Dermis blood vessel endothelial cell (primary cell): ENCODE measurements at regions not wholly inside any gene's neighbourhood (a gene's known extent, or its start where the extent isn't known, plus 50 kb on each side); places are given as distances from the start of the nearest gene placed in this dataset.

ENCODE experiments used
- DNase-seq: peaks from one replicate; pipeline ENCODE4 v3.0.0; 2010

DNA sequence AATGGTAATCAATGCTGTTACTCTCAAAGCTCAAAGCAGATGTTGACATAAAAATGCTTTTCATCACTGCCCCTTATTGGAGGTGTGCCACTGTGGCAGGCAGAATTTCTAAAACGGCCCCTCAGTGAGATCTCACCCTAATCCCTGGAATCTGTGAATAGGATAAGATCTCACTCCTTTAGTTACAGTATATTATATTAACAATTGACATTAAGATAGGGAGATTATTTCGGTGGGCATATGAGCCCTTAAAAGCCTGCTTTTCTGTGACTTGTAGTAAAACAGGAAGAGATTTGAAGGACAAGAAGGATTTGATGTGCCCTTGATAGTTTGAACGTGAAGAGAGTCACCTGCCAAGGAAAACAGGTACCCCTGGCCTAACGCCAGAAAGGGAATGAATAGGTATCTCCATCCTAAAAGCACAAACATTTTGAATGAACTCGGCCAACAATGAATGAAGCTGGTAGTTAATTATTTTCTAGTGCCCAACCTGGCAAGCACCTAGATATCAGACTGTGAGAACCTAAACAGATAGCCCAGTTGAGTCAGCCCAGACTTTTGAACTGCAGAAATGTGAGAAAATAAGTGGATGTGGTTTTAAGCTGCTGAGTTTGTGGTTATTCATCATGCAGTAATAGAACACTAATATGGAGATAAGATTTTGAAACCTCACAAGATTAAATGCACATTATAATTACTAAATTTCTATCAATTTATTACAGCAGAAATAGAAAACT, 881.6 kb downstream of the PCDH18 start:
- DNase-seq, result no peak

DNA sequence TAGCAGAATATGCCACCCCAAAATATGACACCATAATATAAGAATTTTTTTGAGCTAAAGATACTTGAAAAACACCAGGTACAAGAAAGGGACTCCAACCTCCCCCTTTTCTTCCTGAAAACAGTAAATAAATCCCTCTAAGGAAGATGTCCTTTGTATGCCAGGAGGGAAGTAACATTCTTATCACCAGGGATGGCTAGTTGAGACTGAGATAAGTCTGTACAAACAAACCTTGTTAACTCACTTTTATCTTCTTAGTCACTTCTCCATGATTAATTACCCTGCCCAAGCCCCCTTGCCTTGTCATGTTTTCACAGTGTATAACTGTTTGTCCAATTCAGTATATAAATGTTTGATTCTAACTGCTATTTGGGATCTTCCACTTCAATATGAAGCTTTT, 888.0 kb downstream of the PCDH18 start:
- DNase-seq, result no peak

DNA sequence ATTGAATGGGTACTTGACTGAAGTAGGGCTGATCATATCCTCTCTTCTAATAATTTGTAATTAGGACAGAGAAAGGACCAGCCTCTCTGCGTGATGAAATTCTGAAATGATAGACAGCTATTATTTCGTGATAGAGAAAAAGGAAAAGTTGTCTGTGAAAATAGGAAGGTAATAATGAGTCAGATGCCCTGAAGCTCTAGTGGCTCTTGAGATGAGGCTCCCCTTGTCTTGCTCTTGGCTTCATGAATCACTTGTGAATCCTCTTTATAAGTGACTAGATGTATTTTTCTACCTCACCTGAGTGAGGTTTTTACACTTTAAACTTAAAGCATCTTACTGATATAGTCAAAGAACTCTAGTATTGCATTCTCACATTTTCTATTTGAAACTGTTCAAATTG, 888.9 kb downstream of the PCDH18 start:
- no peak for DNase-seq

DNA sequence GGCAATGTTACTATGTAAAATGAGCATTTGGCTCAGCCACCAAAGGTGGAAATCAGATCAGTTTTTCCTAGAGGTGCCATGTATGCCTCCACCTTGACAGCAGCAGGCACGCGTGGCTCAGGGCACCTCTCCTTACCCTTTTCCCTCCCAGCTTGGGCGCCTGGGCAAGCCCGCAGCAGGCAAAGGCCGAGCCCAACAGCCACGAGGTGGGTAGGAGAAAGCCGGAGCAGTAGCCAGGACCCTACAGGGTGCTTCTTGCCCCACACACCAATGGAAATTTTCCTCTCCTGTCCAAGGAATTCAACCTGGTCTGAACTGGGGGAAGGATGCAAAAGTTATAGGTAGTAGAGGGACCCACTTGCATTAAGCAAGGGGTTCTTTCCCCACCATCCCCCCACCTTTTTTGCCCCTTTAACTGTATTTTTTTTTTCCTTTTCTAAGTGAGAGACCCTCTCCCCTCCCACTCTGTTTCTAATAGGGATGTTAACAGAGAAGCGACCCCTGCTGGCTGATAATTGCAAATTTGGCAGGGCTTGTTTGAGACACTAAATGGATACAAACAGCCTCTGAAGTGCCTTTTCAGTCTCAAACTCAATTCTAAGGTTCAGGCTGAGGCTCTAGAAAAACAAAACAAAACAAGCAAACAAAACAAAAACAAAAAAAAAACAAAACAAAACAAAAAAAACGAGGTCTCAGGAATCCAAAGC, 895.1 kb downstream of the PCDH18 start:
- peak; percentile 45 for DNase-seq

DNA sequence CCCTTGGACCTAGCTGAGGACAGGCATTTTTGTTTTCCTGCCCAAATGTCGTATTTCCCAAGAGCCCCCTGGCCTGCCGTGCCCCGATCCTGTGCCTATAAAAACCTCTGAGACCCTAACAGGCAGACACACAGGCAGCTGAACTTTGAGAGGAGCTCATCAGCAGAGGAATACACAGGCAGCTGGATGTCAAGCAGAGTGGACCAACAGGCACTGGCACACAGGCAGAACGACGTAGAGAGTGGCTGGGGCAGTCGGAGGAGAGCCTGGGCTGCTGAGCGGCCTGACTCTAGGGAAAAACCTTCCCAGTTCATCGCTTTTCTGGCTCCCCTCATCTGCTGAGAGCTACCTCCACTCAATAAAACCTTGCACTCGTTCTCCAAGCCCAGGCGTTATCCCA, 896.1 kb downstream of the PCDH18 start:
- no peak for DNase-seq

DNA sequence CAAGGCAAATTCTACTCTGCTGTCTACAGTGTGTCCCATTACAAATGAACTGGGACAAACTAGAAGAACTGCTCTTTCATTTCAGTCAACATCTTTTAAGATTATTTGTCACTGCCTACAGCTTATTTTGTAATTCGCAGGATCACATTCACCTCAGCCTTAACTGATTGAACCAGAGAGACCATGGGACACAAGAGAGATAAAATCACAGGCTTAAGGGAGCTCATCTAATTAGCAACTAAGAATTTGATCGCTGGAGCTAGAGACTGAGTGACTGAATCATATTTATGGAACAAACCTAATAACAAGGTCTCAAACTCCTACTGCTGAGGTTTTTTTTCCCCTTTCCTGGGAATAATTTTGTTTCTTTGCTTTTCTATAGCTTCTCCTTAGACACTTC, 898.2 kb downstream of the PCDH18 start:
- no peak for DNase-seq

DNA sequence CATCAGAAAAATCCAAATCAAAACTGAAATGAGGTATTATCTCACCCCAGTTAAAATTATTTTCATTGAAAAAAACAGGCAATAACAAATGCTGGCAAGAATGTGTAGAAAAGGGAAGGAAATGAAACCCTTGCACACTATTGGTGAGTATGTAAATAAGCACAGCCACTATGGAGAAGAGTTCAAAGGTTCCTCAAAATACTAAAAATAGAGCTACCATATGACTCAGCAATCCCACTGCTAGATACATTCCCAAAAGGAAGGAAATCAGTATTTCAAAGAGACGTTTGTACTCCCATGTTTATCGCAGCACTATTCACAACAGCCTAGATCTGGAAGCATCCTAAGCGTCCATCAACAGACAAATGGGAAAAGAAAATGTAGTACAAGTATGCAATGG, 932.4 kb downstream of the PCDH18 start:
- DNase-seq, result no peak

DNA sequence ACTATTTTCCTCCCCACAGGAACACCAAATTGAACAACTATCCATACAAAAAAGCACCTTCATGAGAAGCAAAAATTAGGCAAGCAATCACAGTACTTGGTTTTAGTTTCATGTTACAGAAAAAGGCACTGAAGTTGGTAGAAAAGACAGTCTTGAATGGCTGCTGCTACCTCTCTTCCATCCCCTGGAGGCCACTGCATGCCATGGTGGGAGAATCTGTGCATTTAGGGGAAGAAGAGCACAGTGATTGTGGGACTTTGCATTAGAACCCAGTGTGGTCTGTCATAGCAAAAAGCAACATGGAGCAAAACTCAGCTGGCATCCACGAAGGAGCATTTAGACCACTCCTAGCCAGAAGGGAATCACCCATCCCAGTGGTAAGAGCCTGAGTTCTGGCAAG, 941.9 kb downstream of the PCDH18 start:
- DNase-seq, result no peak

DNA sequence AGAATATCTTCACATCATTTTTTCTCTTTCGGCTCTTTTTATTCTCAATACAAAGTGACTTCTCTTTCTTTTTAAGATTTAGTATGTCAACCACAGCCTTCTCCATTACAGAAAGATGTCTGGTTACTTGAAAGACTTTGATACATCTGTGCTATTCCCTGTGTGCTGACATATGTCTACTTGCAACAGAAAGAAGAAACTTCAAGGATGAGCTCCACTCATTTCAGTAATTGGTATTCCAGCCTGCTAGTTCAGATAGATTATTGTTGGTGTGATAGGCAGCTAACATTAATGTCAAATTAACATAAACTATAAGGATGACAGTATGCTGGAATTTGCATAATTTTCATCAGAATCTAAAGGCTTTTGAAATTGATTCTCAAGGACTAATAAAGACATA, 948.7 kb downstream of the PCDH18 start:
- no peak for DNase-seq

DNA sequence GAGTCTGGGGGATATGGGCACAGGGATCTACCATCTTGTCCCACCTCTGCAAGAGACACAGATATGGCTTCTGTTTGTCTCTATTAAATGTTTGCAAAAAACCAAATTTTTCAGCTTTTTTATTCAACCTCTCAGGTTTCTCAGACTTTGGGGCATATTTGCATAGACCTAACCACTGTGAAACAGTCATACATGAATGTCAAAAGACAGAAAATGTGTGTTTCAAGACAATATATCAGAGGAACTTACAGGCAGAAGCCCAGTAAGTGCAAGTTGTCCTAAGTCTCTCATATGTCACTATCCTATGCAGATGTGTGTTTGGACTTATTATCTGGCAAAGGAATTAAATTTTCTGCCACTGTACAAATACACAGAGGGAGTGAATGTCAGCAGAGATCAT, 951.2 kb downstream of the PCDH18 start:
- DNase-seq, result no peak

DNA sequence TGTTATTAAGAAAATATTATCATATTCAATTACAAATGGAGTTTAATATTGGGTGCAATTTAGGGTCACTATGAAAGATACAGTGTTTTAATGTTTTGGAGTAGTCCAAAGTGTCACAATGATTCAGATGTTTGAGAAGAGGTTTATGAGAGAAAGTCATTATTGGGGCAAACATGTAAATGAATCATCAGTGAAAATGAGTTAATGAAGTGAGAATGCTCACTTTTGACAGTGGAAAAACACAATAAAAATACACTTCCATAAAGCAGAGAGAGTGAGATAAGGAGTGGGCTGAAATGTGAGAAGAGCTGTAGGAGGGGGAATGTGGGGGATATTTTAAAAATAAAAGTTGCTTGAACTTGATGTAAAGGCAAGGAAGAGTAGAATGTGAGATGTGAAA, 957.1 kb downstream of the PCDH18 start:
- DNase-seq, result no peak

DNA sequence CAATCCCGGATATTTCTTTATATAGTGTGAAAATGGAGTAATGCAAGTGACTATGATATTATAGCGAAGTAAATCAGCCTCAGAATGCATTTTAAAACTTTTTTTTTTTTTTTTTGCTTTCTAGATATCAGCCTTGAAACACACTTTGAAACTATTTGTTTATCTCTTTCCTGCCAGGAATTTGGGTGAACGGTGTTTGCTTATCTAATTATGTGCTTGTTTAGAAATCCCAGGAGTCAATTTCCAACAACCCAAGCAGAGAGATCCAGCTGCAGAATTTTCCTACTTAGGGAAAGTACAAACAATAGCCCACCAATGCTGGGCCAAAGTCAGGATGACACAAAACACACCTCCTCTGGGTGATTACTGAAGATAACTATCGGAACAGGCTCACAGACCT, 958.8 kb downstream of the PCDH18 start:
- DNase-seq, result no peak

DNA sequence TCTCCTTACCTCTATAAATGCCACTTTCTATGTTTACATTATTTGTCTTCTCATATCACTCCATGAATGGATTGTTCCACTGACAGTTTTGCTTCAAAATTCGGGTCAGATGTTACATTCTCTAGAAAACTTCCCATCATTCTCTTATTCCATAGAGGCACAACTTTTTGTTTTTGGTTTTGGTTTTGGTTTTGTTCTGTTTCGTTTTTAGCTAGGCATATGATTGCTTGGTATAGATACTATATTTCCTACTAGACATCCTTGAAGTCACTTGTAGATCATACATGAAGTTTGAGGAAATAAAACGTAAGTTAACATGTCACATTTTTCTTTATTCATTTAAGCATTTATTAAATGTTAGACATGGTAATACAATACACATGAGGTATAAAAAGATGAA, 961.0 kb downstream of the PCDH18 start:
- DNase-seq, result no peak

DNA sequence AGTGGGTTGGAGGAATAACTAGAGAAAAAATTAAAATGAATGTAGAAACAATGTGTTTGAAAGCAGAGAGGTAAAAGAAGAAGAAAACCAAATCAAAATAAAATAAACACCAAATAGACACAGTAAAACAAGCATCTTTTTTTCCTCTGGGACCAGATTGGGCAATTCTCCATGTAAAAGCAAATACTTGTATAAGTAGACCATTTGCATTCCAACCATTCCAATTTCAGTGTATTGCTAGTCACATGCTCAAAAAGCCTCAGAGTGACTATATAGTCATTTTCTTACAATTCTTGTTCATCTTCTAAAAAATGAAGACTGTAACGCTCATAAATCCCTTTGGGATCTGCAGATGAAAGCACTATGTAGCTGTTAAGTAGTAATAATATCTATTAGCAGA, 969.5 kb downstream of the PCDH18 start:
- DNase-seq, result no peak

DNA sequence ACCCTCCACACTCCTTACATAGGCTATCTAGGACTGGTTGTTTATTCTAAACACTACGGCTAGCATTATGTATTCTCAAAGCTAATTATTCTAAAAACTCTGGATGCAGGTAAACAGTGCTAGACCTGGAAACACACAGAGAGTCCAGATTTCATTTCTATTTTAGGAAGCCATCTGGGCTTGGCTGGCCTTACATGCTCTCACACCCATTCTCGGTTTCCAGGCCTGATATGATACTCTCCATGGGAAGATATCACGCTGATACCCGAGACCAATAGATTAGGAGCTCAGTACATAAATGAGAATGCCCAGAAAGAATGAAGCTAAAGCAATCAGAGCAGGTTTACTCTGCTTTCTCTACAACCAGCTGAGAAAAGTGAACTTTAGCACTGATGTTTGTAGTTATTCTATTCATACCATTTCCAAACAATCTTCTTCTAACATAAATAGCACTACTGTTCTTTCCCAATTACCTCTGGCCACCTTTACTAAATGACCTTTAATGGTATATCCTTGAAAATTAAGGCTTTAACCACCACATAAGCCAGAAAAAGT, 973.3 kb downstream of the PCDH18 start:
- DNase-seq, result no peak

DNA sequence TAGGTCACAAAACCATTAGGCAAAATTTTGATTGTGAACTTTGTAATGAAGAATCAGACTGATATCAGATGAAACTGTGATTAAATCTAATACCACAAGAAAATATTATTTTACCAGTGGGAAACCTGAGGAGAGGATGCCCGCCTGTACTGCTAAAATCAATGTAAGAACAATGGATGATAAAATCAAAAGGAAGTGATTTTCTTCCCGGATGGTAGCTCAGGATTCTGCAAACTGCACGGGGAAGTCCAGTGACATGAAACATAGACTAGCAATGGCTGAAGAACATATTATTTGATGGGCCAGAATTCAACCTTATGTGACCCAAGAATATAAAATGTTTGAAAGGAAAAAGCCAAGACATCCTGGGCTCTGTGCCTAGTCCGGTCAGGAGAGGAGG, 974.9 kb downstream of the PCDH18 start:
- peak; percentile 49 for DNase-seq

DNA sequence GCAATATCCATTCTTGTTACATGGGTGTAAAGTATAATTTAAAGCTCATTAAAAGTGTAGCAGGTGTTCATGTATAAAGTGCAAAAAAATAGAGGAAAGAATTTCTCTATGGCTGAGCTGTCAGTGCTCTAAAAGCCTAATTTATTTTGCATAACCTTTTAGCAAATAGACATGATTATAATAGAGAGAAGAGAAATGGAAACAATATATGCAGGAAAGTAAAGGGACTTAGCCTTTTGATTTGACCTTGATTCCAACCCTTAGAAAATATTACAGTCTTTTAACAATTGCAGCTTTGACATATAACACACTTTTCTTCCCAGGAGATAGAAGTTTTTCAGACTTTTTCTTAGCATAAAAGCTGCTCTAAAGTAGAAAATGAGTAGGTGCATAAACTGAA, 978.3 kb downstream of the PCDH18 start:
- DNase-seq, result no peak

DNA sequence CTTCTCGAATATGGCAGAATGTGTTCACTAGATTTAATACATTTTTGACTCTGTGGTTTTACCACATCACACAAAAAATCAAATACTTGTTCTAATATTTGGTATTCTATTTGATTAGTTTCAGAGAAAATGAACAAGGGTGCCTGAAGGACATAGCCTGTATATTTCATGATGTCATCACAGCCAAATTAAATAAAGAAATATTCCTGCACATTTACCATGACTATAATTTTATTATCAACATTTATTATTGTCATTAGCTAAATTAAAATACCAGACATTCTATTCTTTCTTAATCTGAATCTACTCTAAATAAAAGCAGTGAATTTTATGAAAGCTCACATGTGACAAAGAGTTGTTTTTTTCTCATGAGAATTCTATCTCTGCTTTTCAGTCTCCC, 980.5 kb downstream of the PCDH18 start:
- DNase-seq, result no peak

DNA sequence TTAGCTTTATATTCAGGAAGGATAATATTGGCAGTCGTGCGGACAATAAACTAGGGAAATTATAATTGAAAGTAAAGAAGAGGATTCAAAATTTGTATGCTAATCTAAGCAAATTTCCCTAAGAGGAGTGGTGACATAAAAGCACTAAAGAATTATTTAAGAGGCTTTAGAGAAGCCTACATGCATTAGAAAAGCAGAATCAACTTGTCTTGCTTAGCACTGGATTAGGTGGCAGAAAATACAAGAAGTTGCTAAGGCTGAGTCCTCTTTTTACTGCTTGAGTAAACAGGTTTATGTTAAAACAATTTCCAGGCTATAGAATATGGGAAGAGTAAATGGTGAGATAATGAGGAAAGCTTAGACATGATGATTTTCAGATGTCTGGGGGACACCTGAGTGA, 991.5 kb downstream of the PCDH18 start:
- no peak for DNase-seq

DNA sequence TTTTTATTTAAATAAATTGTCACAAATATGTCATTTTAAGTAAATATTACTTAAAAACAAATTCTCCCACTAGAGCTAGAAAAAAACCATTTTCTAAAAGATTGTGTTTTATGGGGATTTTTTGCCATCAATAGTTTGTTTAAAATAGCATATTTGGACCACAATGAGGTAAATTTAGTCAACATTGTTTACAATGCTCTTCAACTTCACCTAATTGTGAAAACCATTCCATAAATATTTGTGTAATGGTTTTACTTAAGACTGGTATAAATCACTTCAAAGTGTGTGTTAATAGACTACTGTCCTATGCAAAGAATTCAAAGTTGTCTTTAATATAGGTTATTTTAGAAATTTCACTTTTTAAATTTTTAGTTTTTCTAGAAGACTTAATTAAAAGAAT, 1004.2 kb downstream of the PCDH18 start:
- DNase-seq, result no peak

DNA sequence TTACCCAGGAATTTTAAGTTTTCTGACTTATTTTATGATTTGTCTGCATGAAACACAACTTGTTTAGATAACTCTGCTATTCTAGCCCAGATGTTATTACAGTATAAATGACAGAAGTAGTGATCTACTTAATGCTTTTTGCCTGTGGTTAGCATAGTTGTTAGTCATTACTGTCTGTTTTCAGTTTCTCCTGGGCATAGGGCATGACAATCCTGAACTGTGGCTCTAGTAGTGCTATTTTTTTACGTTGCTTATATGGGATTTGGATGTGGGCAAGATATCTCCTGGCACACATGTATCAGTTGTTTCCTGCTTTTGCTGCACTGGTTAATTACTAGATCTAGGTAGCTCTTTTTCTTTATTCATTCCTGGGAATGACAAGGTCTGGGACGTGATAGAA, 1005.8 kb downstream of the PCDH18 start:
- DNase-seq, result peak; percentile 8

DNA sequence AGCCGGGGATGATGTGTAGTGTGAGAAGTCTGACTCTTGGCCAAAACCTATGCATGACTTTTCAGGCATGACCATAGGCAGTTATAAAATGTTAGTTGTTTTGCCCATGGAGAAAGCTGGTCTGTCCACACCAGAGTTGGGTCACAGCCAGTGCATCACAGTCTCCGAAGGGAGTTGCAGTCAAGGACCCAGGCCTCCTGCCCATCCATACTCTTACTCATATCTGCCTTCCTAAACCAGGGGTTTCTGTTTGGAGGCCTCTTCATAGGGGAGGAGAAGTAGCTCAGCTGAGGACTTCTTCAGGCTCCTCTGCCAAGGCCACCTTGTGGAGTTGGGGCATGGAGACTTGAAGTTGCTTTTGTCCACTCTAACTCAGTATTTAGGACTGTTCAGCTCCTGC, 1008.3 kb downstream of the PCDH18 start:
- DNase-seq, result no peak

DNA sequence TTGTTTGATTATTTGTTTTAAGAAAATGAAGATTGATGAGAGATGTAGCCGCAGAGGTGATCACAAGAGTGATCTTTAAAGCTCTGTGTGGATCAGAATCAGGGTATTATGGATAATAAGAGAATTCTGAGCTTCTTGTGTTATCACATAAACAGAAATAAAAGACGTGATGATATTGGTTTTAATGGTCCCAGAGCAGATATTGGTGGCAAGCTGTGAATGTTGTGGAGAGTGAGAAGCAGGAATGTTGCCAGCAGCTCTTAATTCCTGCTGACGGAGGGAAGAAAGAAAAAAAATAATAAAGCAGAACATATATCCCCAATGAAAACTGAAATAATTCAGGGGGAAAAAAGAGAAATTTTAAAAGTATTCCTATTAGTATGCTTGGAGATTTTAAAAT, 1015.9 kb downstream of the PCDH18 start:
- DNase-seq, result no peak

DNA sequence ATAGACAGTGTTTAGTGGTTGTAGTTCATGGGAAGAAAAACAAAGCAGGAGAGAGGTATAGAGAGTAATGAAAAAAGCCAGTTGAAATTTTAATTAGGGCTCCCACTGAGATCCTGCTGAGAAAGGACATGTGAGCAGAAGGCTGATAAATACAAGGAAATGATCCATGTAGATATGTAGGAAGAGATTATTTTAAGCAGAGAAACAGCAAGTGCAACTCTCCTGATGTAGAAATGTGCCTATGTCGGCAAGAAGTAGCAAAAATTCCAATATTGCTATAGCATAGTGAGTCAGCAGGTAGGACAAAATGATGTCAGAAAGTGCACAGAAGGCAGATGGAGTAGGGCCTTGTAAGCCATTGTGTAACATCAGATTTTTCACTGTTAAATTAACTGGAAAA, 1027.3 kb downstream of the PCDH18 start:
- no peak for DNase-seq

DNA sequence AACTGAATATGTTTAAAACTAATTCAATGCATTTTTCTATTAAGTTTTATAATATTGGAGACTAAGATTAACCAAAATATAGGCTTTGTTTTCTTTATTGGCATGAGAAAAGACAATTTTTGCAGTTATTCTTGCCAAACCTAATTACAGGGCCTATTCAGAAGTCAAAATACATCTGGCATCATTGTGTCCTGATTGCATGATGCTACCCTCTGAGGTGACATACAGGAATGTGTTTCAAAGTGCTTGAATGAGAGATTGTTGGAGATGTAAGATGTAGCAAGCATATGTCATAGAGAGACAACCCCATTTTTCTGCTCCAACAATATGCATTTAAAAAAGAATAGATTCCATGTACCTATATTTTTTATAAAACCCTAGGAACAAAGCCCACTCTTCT, 1036.4 kb downstream of the PCDH18 start:
- DNase-seq, result no peak
